HG02588 (cell line): ENCODE measurements at regions not wholly inside any gene's neighbourhood (a gene's known extent, or its start where the extent isn't known, plus 50 kb on each side); places are given as distances from the start of the nearest gene placed in this dataset.

Experiments used
- ATAC-seq: cut with Tn5 transposase; IDR thresholded peaks from one replicate; pipeline ENCODE4 v1.9.1; 2021; ENCODE audit warnings: mild to moderate bottlenecking, moderate library complexity; ENCODE audit not compliant: unreplicated experiment

DNA sequence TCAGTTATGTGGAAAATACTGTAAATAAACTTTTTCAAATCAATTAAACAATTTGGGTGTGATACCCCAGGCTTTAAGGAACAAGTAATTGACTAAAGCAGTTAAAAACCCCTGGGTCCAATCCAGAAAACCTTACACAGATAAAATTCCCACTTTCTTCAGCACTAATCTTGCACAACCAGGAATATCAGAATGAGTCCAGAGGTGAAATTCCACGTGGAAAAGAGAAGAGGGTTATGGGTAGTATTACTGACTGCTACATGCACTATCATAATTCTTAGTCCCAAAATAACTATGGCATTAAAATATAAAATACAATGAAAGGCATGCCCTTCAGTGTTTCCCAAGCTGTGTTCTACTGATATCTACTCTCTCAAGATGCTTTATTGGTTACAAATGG, 135.7 kb upstream of the STEAP4 start:
- ATAC-seq, result no peak

DNA sequence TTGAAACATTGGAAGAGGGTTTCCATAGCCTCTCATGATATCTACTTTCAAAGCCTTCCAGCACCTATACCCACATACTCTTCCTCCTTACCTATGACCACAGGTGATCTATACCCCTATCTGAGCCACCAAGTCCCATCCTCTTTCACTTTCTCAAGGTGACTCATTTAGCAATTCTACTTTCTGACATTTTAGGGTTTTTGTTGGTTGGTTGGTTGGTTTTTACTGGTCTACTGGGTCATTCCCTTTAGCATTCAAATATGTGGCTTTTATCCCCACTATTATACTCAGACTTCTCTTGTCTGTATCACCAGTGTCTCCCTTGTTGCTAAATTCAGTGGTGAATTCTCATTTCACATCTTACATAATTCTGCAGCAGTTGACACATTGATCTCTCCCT, 130.4 kb upstream of the STEAP4 start:
- ATAC-seq, result peak; percentile 59

DNA sequence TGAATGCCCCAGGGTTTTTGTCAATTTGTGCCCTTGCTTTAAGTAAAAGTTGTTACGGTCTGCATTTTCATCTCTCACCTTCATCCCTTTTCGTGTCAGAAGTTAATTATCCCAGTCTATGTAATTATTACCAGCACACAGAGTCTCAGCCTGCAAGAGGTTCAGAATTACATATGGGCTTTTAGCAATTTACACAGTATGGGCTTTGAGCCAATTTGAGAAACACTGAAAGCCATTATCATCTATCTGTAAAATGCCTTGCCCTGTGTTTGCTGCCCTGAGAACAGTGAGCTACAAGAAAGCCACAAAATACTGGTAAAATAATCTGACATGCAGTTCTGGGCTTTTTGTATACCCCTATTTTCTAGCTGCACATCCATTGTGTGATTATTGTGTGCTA, 125.6 kb upstream of the STEAP4 start:
- ATAC-seq, result no peak

DNA sequence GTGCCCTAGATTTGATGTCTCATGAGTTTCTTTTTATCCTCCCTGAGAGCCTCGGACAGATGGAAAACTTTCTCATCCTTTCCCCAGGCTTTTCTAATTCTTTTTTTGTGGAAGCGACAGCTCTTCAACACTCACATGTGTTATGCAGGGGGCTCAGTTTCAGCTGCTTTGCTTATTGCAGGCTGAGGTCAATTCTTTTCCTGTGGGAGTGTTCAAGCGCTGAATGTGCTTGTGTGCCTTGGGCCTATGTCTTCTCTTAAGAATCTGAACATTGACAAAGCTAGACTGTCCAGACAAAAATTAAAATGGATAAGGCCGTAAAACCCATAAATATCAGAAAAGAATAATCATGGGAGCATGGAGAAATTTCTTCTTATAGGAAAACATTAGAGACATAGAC, 125.2 kb upstream of the STEAP4 start:
- no peak for ATAC-seq

DNA sequence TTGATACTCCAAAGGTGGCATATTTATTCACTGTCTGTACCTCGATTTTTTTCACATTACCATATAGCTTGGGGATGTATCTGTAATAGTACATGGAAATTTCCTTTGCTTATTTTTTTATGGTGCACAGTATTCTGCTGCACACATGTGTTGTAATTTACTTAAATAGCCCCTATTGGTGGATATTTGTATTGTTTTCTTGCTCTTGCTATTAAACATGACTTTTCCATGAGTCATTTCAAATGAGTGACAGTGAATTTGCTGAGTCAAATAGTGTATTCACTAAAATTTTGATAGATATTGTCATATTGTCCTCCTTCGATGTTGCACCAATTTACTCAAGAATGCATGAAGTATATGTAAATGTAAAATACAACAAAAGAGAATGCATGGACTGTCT, 122.7 kb upstream of the STEAP4 start:
- no peak for ATAC-seq

DNA sequence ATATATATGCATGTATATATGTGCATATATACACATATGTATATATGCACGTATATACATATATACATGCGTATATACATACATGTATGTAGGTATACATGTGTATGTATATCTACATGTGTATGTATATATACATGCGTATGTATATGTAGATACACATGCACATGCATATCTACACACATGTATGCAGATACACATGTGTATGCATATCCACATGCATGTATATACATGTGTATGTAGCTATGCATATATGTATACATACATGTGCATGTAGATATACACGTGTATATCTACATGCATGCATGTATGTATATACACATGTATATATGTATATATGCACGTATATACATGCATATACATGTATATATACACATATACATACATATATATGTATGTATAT, 95.8 kb upstream of the STEAP4 start:
- no peak for ATAC-seq

DNA sequence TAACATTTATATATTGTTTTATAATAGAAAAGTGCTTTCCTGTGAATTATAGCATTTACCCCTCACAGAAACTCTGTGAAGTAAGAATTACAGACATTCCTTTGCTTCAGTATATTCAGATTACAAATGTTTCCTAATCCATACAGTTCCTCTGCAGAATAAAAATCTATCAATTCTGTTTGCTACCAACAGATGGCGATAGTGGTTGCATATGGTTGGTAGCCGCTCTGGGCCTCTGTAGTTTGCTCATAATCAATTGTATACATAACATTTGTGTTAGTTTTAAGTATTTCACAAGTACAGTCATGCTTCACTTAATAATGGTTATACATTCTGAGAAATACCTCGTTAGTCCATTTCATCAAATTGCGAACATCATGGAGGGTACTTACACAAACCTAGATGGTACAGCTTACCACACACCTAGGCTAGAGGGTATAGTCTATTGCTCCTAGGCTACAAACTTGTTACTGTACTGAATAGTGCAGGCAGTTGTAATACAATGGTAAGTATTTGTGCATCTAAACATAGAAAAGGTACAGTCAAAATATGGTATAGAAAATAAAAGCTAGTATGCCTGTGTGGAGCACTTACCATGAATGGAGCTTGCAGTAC, 94.4 kb upstream of the STEAP4 start:
- ATAC-seq, result no peak

DNA sequence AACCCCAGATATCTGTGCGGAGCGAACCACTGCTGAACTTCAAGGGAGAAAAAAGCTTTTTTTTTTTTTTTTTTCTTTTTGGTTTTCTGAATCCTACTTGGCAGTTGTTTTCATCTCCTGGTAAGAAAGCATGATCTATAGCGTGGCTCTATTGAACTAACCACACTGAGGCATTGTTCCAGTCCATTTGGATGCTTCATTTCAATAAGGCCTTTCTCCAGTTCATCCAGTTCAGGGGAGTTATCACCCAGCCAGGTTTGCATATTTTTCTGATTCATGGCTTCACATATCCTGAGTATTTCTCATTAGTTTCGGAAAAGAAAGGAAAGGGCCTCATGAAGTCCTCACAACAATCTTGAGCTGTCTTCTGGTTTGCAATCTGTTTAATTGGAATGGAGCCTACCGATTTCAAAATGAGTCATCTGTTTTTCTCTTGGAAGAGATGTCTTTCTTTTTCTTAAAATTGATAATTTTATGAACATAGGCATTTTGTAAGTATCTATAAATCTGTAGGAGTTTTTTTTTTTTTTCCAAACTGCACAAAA, 93.1 kb upstream of the STEAP4 start:
- ATAC-seq, result no peak

DNA sequence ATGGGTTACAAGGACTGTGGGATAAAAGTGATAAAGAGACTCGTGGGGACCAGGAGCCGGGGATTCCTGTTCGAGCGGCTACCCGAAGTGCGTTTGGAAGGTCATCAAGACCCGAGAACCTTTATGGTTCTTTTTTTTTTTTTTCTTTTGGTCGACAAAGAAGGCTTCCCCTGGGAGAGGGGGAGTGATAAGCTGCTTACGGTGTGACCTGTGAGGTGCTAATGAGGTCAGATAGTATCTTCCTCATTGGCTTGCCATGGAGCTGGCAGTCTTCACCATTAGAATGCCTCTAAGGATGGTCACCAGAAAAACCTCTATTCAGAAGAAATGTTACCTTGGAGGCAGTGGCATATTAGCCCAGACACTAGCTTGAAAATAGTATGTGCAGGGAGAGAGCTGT, 92.3 kb upstream of the STEAP4 start:
- ATAC-seq, result no peak

DNA sequence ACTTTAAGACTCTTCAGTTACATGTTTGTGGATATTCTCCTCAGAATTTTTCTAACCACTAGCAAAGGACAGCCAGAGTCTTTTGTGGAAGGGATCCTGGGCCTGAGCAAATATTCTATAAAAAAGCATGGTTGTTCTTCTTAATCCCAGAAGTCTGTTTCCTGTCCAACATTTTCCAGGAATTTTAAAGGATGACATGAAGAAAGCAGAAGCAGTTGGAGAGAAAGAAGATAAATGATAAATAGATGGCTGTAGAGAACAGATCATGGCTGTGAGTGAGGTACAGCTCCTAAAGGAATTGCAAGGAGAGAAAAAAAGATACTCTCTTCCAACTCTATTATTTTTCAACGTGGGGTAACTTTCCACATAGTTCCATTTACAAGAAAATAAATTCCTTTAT, 91.8 kb upstream of the STEAP4 start:
- no peak for ATAC-seq

DNA sequence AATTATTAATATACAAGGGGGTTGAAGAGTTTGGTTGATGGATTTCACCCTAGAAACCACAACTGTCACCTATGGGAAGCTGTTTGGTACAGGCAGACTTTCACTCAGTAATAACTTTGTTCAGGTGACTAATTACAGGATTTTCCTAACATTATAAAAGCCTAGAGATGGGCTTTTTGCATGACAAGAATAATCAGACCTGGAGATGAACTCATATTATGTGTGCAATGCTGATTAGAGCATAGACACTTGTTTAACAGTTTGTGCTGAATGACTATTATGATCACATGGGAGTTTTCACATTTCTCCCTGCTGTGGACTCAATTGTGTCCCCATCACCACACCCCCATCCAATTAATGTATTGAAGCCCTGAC, 90.2 kb upstream of the STEAP4 start:
- peak; percentile 46 for ATAC-seq

DNA sequence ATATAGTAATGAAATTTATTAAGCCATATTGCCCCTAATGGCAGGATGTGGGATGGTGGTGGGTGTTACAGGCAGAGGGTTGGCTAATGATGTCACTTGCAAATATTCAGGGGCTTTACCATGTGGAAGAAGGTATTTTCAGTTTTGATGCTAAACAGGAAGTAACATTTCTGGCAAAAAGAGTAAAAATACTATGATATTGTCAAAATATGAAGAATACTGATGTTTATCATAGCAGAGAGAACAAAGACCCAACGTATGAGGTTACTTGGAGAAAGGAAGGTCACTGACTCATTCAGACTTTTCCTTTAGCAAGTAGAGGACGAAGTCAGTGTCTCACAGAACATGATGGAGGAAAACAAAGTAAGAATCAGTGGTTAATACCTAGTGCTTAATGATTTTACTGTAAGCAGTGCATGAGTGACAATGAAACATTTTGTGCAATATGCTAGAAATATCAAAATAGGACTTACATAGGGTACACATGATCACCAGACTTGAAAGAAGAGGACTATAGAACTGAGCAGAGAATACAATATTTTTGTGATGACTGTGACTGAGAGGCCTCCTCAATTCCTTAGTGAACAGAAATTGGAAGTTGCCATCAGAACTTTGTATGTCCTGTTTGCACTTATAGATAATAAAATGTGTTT, 89.7 kb upstream of the STEAP4 start:
- ATAC-seq, result peak; percentile 75

DNA sequence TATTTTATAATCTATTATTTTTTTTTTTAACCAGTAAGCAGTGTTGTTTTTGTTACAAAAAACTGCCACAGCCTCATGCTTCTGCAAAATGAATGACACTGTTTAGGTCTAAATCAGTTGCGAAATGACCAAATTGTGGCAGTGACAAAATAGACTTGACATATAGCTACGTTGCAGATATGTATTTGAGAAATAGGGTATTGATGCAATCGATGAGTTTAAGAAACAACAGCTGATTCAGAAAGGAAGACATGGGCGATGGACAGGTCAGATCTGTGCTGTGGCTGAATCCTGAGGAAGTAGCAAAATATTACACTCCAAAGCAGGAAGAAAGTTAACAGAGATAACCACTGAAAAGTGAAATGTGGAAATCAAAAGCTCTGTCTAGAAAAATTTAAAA, 89.0 kb upstream of the STEAP4 start:
- no peak for ATAC-seq

DNA sequence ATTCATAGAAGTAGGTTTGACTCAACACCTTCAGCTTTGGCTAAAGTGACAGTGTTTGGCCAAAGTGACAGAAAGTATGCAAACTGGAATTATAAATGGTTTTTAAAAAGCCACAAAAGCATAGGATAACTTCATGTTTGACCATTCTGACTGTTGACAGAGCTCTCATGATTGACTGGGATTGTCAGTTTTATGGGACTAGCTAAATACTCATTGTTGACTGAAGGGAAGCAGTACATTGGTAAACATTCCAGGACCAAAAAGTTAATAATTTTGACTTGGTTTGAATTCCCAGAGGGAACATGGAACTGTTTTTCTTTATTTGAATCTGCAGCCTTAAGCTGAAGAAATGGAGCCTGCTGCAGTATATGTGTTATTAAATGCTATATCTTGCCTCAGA, 84.6 kb upstream of the STEAP4 start:
- no peak for ATAC-seq

DNA sequence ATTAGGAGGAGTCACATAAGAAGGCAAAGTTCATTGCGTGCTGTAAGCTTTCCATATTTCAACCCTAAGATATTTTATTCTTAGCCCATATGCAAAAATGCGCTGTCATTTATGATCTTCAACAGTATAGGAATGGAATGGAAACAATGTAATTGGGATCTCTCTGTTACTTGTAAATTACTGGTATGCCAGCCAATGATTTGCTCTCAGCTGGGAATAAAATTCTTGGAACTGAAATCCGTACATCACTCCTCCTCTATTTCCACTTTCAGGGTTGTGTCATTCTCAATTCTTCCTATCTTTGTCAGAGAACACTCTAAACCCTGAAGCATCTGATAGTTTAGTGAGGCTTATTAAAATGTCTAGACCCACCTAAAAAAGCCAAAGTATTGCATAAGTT, 80.7 kb upstream of the STEAP4 start:
- no peak for ATAC-seq

DNA sequence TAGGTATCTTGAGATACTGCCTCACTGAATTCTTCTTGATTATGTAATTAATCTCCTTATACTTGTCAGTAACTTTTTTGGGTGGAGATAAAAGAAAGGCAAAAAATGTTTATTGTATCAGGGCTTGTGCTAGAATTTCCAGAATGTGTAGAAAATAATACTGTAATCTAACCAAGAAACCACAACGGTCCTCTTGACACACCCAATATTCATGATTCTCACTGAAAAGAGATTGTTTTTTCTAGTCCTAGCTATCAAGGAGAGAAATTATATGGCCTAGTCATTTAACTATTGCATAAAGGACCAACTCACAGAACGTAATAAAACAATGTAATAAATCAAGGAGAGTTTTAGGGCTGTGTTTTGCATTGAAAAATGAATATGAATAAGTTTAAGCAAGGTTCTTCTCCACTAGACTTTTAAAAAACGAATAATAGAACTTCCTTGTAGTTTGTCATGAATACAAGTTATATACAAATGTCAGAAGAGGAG, 80.0 kb upstream of the STEAP4 start:
- ATAC-seq, result no peak

DNA sequence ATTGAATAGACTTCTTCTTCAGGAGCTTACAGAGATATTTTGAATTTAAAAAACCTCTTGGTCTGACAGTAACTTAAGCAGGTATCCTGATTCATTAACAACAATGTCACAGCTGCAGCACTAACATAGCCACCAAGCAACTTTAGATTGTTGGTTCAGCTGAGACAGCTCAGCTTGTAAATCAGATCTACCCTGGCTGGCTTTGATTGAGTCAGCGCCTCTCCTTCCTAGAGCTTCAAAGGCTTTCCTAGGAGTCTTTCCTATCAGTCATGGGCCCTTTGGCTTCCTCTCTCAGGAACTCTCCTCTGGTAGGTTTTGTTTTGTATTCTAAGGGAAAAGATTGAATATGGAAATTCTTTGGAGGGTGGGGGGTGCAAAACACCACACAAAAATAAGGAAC, 70.7 kb upstream of the STEAP4 start:
- no peak for ATAC-seq

DNA sequence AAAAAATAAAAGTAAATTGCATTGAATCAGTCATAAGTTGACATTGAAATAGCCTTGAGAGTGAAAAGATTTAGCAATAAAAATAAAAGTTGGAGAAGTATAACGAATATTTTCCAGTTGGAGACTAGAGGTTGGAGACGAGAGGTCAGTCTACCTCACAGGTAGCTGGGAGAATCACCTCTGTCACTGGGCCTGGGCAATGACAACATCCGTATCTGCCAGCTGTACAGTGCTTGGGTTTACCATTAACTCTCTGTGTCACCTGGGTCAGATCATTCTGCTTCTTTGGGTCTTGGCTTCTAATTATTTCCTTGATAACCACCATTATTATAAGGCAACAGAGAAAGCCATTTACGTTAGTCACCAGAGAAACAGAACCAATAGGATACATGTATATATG, 62.0 kb upstream of the STEAP4 start:
- no peak for ATAC-seq

DNA sequence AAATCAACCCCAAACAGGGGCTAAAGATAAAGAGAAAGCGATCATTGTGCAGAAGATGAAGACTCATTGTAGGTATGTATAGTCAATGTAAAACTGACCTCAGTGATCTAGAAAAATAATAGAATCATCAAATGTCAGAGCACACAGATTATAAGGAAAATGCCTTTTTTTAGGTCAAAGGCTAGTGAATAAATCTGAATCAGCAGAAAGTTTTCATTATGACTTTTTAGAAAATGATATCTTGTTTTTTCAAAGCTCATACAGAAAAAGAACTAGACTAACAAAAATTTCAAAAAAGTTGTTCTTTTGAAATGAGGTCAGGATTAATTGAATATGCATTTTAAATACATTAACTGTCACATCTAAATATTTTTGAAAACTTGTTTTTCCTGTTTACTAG, 60.2 kb upstream of the STEAP4 start:
- no peak for ATAC-seq

DNA sequence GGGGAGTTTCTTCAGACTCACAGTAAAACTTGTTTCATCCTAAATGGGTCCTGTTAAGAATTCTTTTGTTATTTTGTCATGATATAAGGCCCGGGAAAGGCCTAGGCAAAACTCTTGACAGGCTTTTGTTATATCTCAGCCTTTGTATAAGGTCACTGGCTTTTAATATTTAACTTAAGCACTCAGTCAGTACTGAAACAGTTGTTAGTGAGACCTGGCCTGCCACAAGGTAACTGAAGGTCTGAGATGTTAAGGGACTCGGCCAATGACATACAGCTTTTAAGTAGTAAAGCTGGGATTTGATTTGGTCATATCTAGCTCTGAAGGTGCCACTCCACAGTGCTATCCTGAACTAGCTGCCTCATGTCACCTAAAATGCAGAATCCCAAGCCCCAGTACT, 57.2 kb upstream of the STEAP4 start:
- ATAC-seq, result no peak

DNA sequence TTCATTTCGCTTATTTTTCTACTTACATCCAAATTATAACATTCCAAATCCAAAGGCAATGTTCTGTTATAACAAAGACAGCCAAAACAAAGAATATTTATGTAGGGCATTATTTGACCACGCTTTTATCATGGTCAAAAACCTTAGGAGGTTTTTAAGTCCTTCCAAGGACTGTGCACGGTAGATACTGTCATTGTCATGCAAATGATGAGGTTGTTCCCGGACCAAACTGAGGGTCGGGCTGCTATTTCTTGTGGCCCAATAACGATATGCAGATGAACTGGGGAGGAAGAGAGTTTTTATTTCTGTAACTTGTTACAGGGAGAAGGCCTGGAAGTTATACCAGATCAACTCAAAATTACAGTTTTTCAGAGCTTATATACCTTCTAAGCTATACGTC, 56.6 kb upstream of the STEAP4 start:
- no peak for ATAC-seq

DNA sequence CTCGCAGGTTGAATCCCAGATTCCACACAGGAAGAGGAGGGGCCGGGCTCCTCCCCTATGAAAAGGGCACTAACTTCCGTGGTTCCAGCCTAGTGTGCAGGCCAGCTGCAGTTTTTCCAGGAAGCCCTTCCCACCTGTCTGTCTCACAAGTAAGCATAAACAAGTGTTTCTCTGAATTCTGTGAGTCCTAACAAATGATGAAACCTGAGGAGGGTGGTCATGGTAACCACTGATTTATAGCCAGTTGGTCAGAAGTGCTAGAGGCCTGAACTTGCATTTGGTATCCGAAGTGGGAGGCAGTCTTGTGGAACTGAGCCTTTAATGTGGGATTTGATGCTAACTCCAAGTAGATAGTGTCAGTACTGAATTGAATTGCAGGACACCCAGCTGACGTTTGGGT, 54.7 kb upstream of the STEAP4 start:
- ATAC-seq, result no peak

DNA sequence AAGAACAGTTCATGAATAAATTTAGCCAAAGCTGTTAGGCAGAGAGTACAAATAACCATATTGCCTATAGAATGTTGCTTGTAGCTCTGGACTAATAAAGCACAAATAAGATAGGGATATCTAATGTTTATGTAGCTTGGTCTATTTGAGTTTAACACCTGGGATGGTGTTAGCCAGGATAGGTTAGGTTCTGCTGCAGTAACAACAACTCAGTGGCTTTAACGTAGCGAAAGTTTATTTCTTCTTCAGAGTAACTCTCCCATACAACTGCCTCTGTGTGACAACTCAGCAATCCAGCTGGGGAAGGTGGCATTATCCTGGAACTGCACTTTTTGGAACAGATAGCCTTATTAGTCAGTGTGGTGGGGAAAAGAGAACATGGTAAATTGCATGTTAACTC, 52.2 kb upstream of the STEAP4 start:
- ATAC-seq, result no peak
